PC-3 (cell line): ENCODE measurements at regions not wholly inside any gene's neighbourhood (a gene's known extent, or its start where the extent isn't known, plus 50 kb on each side); places are given as distances from the start of the nearest gene placed in this dataset.

Experiments
- ATAC-seq: fragments of 200-7000 bp; cut with Tn5 transposase; 2 replicates; pipeline ENCODE4 v1.9.1; 2020; ENCODE audit warnings: mild to moderate bottlenecking, moderate library complexity
- BruUV-seq: library from RNA; stranded (reverse); fragments of 400-500 nt; replicated peaks from 2 replicates; lab custom pipeline; 2021; lab: Mats Ljungman, UMichigan
- CTCF ChIA-PET: fragments of 300-600 bp; sonication (Branson Sonifier 250); formaldehyde crosslinking; loops from one replicate; lab custom pipeline; 2022; ENCODE audit warnings: antibody characterized with exemption; lab: Charles Lee
- POLR2A ChIA-PET: fragments of 300-600 bp; sonication (Branson Sonifier 250); formaldehyde crosslinking; loops from one replicate; lab custom pipeline; 2022; ENCODE audit warnings: antibody characterized with exemption; ENCODE audit not compliant: unreplicated experiment; lab: Charles Lee
- DNase-seq: peaks from one replicate; pipeline ENCODE4 v3.0.0-alpha.2; 2015
- H2AFZ ChIP-seq: fragments of 300-600 bp; sonication (generic); 2 replicates; pipeline ENCODE4 v1.6.0; 2016; ENCODE audit warnings: antibody characterized with exemption, low read length
- H3F3A ChIP-seq: fragments of 300-600 bp; sonication (generic); one replicate; pipeline ENCODE4 v1.6.0; 2017; ENCODE audit warnings: antibody characterized with exemption, low read length, control low read depth, mild to moderate bottlenecking; ENCODE audit not compliant: unreplicated experiment
- H3K27ac ChIP-seq: fragments of 300-600 bp; sonication (generic); 2 replicates; pipeline ENCODE4 v1.5.1; 2016; ENCODE audit warnings: mild to moderate bottlenecking, low read length
- H3K27me3 ChIP-seq: fragments of 300-600 bp; sonication (generic); 2 replicates; pipeline ENCODE4 v1.6.1; 2016; ENCODE audit warnings: low read length, mixed read lengths
- H3K36me3 ChIP-seq: fragments of 300-600 bp; sonication (generic); 2 replicates; pipeline ENCODE4 v1.6.1; 2016; ENCODE audit warnings: low read depth, mixed run types, low read length, mixed read lengths
- H3K4me1 ChIP-seq: fragments of 300-600 bp; sonication (generic); 2 replicates; pipeline ENCODE4 v1.5.1; 2016; ENCODE audit warnings: low read length; ENCODE audit not compliant: insufficient read depth
- H3K4me2 ChIP-seq: fragments of 300-600 bp; sonication (generic); 2 replicates; pipeline ENCODE4 v1.6.0; 2016; ENCODE audit warnings: low read length
- H3K4me3 ChIP-seq: fragments of 300-600 bp; sonication (generic); 2 replicates; pipeline ENCODE4 v1.5.1; 2016; ENCODE audit warnings: mild to moderate bottlenecking, low read length, mixed read lengths
- H3K79me2 ChIP-seq: fragments of 300-600 bp; sonication (generic); 2 replicates; pipeline ENCODE4 v1.6.1; 2017; ENCODE audit warnings: low read length, mixed read lengths
- H3K9ac ChIP-seq: fragments of 300-600 bp; sonication (generic); 2 replicates; pipeline ENCODE4 v1.6.0; 2016; ENCODE audit warnings: mild to moderate bottlenecking, low read length
- H3K9me2 ChIP-seq: fragments of 300-600 bp; sonication (generic); replicated peaks from 2 replicates; pipeline ENCODE4 v1.6.1; 2016; ENCODE audit warnings: mixed run types, low read length, mixed read lengths
- H3K9me3 ChIP-seq: fragments of 300-600 bp; sonication (generic); 2 replicates; pipeline ENCODE4 v1.6.1; 2016; ENCODE audit warnings: low read length, mixed read lengths
- H4K20me1 ChIP-seq: fragments of 300-600 bp; sonication (generic); 2 replicates; pipeline ENCODE4 v1.6.1; 2016; ENCODE audit warnings: low read length, mixed read lengths
- EZH2 ChIP-seq: fragments of 300-600 bp; sonication (generic); IDR thresholded peaks from one replicate; pipeline ENCODE4 v1.6.1; 2017; ENCODE audit warnings: antibody characterized with exemption, mild to moderate bottlenecking, low read length; ENCODE audit not compliant: unreplicated experiment
- EZH2phosphoT487 ChIP-seq: fragments of 300-600 bp; sonication (generic); IDR thresholded peaks from 2 replicates; pipeline ENCODE4 v1.6.1; 2018; ENCODE audit warnings: mild to moderate bottlenecking, antibody characterized with exemption, low read length, borderline replicate concordance
- intact Hi-C: fragments of 100-400 bp; cut with micrococcal nuclease; formaldehyde crosslinking; loops from 2 replicates; pipeline ENCODE4 v1.9.0; 2023
- TF ChIP-seq, protein P1 (sequence below): fragments of 300-600 bp; sonication (generic); conservative IDR thresholded peaks from 2 replicates; pipeline ENCODE4 v1.5.1; 2017; ENCODE audit warnings: antibody characterized with exemption, low read depth, mild to moderate bottlenecking, low read length

DNA sequence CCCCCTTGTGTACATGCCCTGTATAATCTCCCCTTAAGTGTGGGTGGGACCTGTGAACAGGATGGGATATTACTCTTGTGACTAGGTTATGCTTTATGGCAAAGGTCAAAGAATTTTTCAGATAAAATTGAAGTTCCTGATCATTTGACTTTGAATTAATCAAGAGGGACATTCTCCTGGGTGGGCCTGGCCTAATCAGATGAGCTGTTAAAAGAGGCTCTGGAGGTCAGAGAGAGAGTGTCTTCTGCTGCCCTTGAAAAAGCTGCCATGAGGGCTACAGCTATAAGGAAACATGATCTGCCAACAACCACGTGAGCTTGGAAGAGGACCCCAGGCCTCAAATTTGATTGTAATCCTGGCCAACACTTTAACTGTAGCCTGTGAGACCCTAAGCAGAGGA is 125.6 kb upstream of the CSF3R start:
- Histone ChIP-seq H3F3A (no peaks in the 10 kb centered on the region), H3K4me3 (no peak overlapping the region), H3K79me2 (no peaks in the 10 kb centered on the region), H3K9ac (no peak overlapping the region), H3K27ac (no peak overlapping the region), H3K27me3 (peaks cover 26% of the 10 kb centered on the region), H2AFZ (no peak overlapping the region), H3K9me2 (no peaks in the 10 kb centered on the region), H3K4me2 (no peak overlapping the region), H3K4me1 (no peaks in the 10 kb centered on the region), H3K36me3 (no peaks in the 10 kb centered on the region), H4K20me1 (no peaks in the 10 kb centered on the region), H3K9me3 (no peaks in the 10 kb centered on the region)
- intact Hi-C loops = no loop called here
- no peak for ATAC-seq
- ChIA-PET POLR2A (no interaction called here), CTCF (no interaction called here)
- no TSS peak for BruUV-seq
- DNase-seq = no peak
- TF ChIP-seq, protein P1, sequence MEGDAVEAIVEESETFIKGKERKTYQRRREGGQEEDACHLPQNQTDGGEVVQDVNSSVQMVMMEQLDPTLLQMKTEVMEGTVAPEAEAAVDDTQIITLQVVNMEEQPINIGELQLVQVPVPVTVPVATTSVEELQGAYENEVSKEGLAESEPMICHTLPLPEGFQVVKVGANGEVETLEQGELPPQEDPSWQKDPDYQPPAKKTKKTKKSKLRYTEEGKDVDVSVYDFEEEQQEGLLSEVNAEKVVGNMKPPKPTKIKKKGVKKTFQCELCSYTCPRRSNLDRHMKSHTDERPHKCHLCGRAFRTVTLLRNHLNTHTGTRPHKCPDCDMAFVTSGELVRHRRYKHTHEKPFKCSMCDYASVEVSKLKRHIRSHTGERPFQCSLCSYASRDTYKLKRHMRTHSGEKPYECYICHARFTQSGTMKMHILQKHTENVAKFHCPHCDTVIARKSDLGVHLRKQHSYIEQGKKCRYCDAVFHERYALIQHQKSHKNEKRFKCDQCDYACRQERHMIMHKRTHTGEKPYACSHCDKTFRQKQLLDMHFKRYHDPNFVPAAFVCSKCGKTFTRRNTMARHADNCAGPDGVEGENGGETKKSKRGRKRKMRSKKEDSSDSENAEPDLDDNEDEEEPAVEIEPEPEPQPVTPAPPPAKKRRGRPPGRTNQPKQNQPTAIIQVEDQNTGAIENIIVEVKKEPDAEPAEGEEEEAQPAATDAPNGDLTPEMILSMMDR = no peak
- TF ChIP-seq EZH2phosphoT487 (no peak), EZH2 (no peak)

DNA sequence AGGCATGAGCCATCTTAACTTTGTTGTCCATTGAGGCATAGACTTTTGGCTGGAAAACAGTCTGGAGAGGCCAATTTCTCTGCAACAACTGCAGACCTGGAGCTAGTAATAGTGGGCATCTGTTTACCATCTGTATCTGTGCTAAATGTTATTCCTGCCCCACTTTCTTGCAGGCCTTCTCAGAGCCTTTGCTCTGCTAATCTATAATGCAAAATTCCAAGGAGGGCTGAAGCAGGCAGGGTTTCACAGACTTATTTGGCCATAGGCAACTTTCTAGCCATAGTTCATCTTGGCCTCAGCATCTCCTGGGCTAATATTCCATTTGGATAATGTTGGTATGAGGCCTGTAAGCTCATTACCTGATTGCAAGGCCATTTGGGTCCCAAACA is 124.5 kb upstream of the CSF3R start:
- Histone ChIP-seq H3K4me1 (no peaks in the 10 kb centered on the region), H3K9me2 (no peaks in the 10 kb centered on the region), H3K4me2 (no peak overlapping the region), H2AFZ (no peak overlapping the region), H3K4me3 (no peak overlapping the region), H3K36me3 (no peaks in the 10 kb centered on the region), H3K27me3 (peaks cover 21% of the 10 kb centered on the region), H3K27ac (no peak overlapping the region), H3K79me2 (no peaks in the 10 kb centered on the region), H3K9me3 (no peaks in the 10 kb centered on the region), H3K9ac (no peak overlapping the region), H3F3A (no peaks in the 10 kb centered on the region), H4K20me1 (no peaks in the 10 kb centered on the region)
- intact Hi-C loops = no loop called here
- TF ChIP-seq EZH2 (no peak), EZH2phosphoT487 (no peak)
- TF ChIP-seq, protein P1 = no peak
- ChIA-PET POLR2A (no interaction called here), CTCF (no interaction called here)
- DNase-seq (no peak), ATAC-seq (no peak)
- BruUV-seq = no TSS peak

DNA sequence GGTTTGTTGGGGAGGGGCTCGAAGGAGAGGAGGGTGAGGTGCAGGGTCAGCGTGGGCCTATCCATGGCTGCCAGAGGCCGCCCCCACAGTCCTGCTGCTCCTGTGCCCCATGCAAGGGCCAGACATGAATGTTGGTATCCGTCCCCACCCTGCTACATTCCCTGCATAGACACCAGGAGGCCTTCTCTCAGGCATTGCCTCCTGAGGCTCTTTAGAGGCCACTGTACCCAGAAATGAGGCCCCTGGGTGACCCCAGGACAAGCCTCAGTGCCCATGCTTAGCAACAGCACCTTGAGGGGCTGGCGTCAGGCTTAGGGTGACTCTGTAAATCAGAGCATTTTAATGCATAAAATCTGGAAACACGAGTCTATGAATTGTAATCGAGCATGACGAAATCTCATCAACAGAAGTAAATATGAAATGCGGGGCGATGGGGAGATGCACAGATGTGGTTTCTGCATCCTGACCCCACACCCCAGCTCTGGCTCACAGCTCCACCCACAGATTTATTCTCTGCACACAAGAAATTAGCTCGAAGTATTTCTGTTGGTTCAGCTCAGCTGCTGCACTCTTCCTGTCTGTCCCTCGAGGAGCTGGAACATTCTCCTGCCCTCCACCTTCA is 124.0 kb upstream of the CSF3R start:
- Histone ChIP-seq H3F3A (no peaks in the 10 kb centered on the region), H3K27ac (no peak overlapping the region), H3K4me3 (no peak overlapping the region), H4K20me1 (no peaks in the 10 kb centered on the region), H3K9me3 (no peaks in the 10 kb centered on the region), H2AFZ (no peak overlapping the region), H3K9me2 (no peaks in the 10 kb centered on the region), H3K79me2 (no peaks in the 10 kb centered on the region), H3K27me3 (peaks cover 16% of the 10 kb centered on the region), H3K36me3 (no peaks in the 10 kb centered on the region), H3K9ac (no peak overlapping the region), H3K4me1 (no peaks in the 10 kb centered on the region), H3K4me2 (no peak overlapping the region)
- ChIA-PET POLR2A (no interaction called here), CTCF (no interaction called here)
- intact Hi-C loops = no loop called here
- TF ChIP-seq, protein P1 = no peak
- TF ChIP-seq EZH2 = no peak
- no peak for TF ChIP-seq EZH2phosphoT487
- no peak for ATAC-seq
- DNase-seq = no peak
- no TSS peak for BruUV-seq
